Right atrium auricular region (tissue), 2 donors: ENCODE measurements at regions not wholly inside any gene's neighbourhood (a gene's known extent, or its start where the extent isn't known, plus 50 kb on each side); places are given as distances from the start of the nearest gene placed in this dataset.

Experiments used
- DNase-seq: peaks from one replicate; pipeline ENCODE4 v3.0.0-alpha.2; 2019; ENCODE audit warnings: low spot score
- H3K27ac ChIP-seq, 2 donors: fragments of 200-600 bp; sonication (generic); 1 replicate in 1 of 2; 2 replicates in 1 of 2; pipeline ENCODE4 v1.5.1; 2016 to 2019
- H3K27me3 ChIP-seq, 2 donors: fragments of 200-600 bp; sonication (generic); one replicate each; pipeline versions ENCODE4 v1.5.1 to v1.6.0; 2017 to 2019
- H3K36me3 ChIP-seq: fragments of 200-600 bp; sonication (generic); one replicate; pipeline ENCODE4 v1.5.1; 2016
- H3K4me1 ChIP-seq, 2 donors: fragments of 200-600 bp; sonication (generic); one replicate each; pipeline versions ENCODE4 v1.5.1 to v1.6.0; 2017 to 2019
- H3K4me3 ChIP-seq, 2 donors: fragments of 200-600 bp; sonication (generic); 1 replicate in 1 of 2; 2 replicates in 1 of 2; pipeline ENCODE4 v1.5.1; 2017 to 2019; ENCODE audit warnings: mild to moderate bottlenecking in 1 of 2, moderate library complexity in 1 of 2
- H3K9me3 ChIP-seq, 2 donors: fragments of 200-600 bp; sonication (generic); one replicate each; pipeline ENCODE4 v1.5.1; 2019
- TF ChIP-seq, protein P1 (sequence below), 2 donors: fragments of 200-600 bp; sonication (generic); IDR thresholded peaks; one replicate each; pipeline ENCODE4 v1.5.1; 2019; ENCODE audit warnings: antibody characterized with exemption in 2 of 2

DNA sequence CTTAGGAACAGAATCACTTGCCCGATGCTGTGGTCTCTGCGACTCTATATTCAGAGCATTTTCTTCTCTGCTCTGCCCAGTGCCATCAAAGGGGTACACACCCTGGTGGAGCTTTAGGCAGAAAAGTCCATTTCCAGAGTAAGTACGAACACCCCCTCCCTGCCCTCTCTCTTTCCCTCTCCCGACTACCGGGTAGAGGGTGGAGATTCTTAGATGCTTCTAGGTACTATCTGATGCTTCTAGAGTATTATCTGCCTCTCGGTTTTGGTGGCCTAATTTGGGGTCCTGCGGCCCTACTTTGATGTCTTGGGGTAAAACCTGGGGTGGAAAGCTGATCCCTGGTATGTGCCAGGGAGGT lies 245.4 kb upstream of the SOX4 start:
- Histone ChIP-seq H3K27me3 (no peaks in the 10 kb centered on the region), H3K4me3 (no peak overlapping the region), H3K27ac (no peak overlapping the region), H3K9me3 (no peaks in the 10 kb centered on the region), H3K4me1 (peaks cover 0 to 13% of the 10 kb centered on the region in 2 donors), H3K36me3 (no peaks in the 10 kb centered on the region)
- DNase-seq, result no peak
- TF ChIP-seq, protein P1, sequence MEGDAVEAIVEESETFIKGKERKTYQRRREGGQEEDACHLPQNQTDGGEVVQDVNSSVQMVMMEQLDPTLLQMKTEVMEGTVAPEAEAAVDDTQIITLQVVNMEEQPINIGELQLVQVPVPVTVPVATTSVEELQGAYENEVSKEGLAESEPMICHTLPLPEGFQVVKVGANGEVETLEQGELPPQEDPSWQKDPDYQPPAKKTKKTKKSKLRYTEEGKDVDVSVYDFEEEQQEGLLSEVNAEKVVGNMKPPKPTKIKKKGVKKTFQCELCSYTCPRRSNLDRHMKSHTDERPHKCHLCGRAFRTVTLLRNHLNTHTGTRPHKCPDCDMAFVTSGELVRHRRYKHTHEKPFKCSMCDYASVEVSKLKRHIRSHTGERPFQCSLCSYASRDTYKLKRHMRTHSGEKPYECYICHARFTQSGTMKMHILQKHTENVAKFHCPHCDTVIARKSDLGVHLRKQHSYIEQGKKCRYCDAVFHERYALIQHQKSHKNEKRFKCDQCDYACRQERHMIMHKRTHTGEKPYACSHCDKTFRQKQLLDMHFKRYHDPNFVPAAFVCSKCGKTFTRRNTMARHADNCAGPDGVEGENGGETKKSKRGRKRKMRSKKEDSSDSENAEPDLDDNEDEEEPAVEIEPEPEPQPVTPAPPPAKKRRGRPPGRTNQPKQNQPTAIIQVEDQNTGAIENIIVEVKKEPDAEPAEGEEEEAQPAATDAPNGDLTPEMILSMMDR (IDR thresholded peaks at IDR 0.05), result no peak

DNA sequence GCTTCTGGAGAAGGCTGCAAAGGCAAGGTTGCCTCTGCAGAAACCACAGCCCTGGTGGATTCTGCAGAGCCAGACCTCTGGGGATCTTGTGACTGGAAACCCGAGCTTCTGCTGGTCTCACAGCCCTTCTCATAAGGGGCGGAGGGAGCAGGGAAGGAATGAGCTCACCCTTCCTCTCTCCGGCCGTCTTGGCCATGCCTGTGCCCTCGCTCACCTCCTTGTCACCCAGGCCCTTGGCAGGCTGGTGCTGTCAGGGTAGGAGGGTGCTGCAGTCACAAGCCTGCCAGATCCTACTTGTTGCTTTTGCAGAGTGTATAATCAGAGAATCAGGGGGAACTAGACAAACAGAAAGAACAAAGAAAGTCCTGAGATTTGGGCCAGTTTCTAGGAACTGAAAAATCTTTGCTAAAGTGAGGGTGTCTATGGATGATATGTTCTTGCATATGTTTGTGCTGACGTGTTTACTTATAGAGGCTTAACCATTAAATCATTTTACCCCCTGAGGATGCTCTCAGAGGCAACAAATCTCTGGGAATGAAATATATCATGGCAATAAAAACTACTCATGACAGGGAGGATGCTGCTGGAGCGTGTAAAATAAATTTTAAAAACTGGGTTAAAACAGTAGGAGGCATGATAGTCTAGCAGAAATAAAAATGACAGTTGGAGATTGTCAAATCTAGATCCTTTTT lies 244.9 kb upstream of the SOX4 start:
- no peaks in the 10 kb centered on the region for H3K27me3 ChIP-seq
- H3K36me3 ChIP-seq, result no peaks in the 10 kb centered on the region
- no peaks in the 10 kb centered on the region for H3K9me3 ChIP-seq
- TF ChIP-seq, protein P1 (IDR thresholded peaks at IDR 0.05), result no peak
- no peak overlapping the region for H3K4me3 ChIP-seq
- no peak for DNase-seq
- no peak overlapping the region for H3K27ac ChIP-seq
- H3K4me1 ChIP-seq, result peaks cover 0 to 13% of the 10 kb centered on the region in 2 donors

DNA sequence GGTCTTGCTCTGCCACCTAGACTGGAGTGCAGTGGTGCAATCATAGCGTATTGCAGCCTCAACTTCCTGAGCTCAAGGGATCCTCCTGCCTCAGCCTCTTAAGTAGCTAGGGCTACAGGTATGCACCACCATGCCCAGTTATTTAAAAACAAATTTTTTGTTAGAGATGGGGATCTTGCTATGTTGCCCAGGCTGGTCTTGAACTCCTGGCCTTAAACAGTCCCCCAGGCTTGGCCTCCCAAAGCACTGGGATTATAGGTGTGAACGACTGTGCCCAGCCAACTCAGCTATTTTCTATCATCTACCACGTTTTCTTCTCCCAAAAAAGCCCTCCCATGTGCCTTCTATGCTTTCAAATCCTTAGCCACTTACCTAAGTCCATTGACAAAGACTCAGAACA lies 243.7 kb upstream of the SOX4 start:
- H3K27me3 ChIP-seq, result no peaks in the 10 kb centered on the region
- no peaks in the 10 kb centered on the region for H3K9me3 ChIP-seq
- TF ChIP-seq, protein P1 (IDR thresholded peaks at IDR 0.05), result no peak
- no peaks in the 10 kb centered on the region for H3K36me3 ChIP-seq
- no peak overlapping the region for H3K4me3 ChIP-seq
- no peak overlapping the region for H3K27ac ChIP-seq
- peaks cover 0 to 13% of the 10 kb centered on the region in 2 donors for H3K4me1 ChIP-seq
- no peak for DNase-seq

DNA sequence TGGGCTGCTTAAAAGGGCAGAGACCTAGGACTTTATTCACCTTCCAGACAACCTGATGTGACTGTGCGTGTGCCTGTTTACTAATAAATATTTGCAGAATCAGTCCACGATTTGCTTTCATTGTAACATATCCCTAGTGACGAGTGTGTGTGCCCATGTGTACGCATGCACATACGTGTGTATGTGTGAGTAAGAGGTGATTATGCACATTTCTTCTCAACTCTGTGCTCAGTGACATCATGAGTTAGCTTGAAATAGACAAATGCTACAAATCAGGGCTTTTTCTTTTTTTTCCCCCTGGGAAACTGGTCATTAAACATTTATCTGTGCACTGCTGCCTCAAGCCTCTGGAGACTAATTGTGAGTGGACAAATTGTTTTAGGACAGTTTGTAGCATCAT lies 242.6 kb upstream of the SOX4 start:
- H3K27me3 ChIP-seq, result no peaks in the 10 kb centered on the region
- H3K36me3 ChIP-seq, result no peaks in the 10 kb centered on the region
- TF ChIP-seq, protein P1 (IDR thresholded peaks at IDR 0.05), result no peak
- H3K4me3 ChIP-seq, result no peak overlapping the region
- peaks cover 0 to 13% of the 10 kb centered on the region in 2 donors for H3K4me1 ChIP-seq
- no peaks in the 10 kb centered on the region for H3K9me3 ChIP-seq
- H3K27ac ChIP-seq, result no peak overlapping the region
- no peak for DNase-seq

DNA sequence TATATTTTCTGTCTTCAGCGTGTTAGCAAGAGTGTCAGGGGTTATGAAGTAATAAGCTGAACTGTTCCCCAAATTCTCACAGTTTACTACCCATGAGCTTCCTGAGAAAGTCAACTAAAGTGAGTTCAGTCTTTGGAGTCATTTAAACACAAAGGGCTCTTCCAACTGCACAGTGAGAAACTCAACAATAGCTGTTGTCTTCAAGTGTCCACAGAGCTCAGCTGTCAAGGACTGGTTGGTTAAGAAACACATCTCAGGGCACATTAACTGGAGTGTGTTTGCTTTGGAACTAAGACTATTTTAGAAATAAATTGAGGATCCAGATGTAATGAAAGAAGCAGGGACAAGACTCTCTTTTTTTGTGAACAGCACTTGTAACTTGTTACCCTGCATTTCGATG lies 241.4 kb upstream of the SOX4 start:
- Histone ChIP-seq H3K9me3 (no peaks in the 10 kb centered on the region), H3K36me3 (no peaks in the 10 kb centered on the region), H3K4me1 (peaks cover 0 to 13% of the 10 kb centered on the region in 2 donors), H3K27ac (no peak overlapping the region), H3K4me3 (no peak overlapping the region), H3K27me3 (no peaks in the 10 kb centered on the region)
- TF ChIP-seq, protein P1 (IDR thresholded peaks at IDR 0.05), result no peak
- DNase-seq, result no peak

DNA sequence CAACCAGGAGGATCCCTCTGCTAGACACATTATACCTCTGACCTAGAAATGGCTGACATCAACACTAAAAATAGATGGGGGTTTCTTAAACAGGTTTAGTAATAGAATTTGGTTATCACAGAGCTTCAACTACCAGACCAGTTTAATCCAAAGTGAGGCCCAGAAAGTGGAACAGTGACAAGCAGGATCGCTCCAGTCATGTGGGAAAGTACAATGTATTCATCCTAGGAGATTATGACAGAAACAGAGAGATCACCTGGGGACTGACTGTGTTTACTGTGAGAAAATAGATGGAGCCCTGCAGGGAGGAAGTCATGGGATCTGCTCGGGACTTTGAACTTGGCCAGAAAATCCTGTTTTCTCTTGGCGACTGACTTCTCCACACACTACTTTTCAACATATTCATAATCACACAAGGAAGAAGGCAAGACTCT lies 238.7 kb upstream of the SOX4 start:
- H3K27ac ChIP-seq, result peak overlapping the region in 1 of 2 donors; percentile 2
- H3K9me3 ChIP-seq, result no peaks in the 10 kb centered on the region
- no peak for DNase-seq
- H3K27me3 ChIP-seq, result no peaks in the 10 kb centered on the region
- H3K36me3 ChIP-seq, result no peaks in the 10 kb centered on the region
- TF ChIP-seq, protein P1 (IDR thresholded peaks at IDR 0.05), result no peak
- no peaks in the 10 kb centered on the region for H3K4me1 ChIP-seq
- no peak overlapping the region for H3K4me3 ChIP-seq
